Type B pancreatic cell (in vitro differentiated cells): ENCODE measurements at regions not wholly inside any gene's neighbourhood (a gene's known extent, or its start where the extent isn't known, plus 50 kb on each side); places are given as distances from the start of the nearest gene placed in this dataset.

Source experiments
- DNase-seq: peaks from one replicate; pipeline ENCODE4 v3.0.0; 2021; ENCODE audit warnings: mixed read lengths; ENCODE audit not compliant: unreplicated experiment; ENCODE audit errors: extremely low spot score
- H3K27ac Mint-ChIP-seq: 2 replicates; pipeline ENCODE4 v1.8.0; 2021; ENCODE audit warnings: mild to moderate bottlenecking, mixed read lengths
- H3K27me3 Mint-ChIP-seq: 2 replicates; pipeline ENCODE4 v1.8.0; 2021; ENCODE audit warnings: mixed read lengths
- H3K36me3 Mint-ChIP-seq: 2 replicates; pipeline ENCODE4 v1.8.0; 2021; ENCODE audit warnings: mixed read lengths
- H3K4me1 Mint-ChIP-seq: one replicate; pipeline ENCODE4 v1.8.0; 2021; ENCODE audit warnings: mixed read lengths; ENCODE audit not compliant: unreplicated experiment
- H3K4me3 Mint-ChIP-seq: 2 replicates; pipeline ENCODE4 v1.8.0; 2021; ENCODE audit warnings: mild to moderate bottlenecking, mixed read lengths
- H3K9me3 Mint-ChIP-seq: 2 replicates; pipeline ENCODE4 v1.8.0; 2021; ENCODE audit warnings: mixed read lengths
- CTCF ChIP-seq: fragments of 200-600 bp; sonication (generic); conservative IDR thresholded peaks from 2 replicates; pipeline ENCODE4 v1.5.0; 2021; ENCODE audit warnings: antibody characterized with exemption, mild to moderate bottlenecking

GRCh38 chr2:172253190-172254052 lies 150.7 kb upstream of the DLX2 start:
- no peak overlapping the region for H3K4me3 Mint-ChIP-seq
- H3K36me3 Mint-ChIP-seq = no peaks in the 10 kb centered on the region
- H3K27me3 Mint-ChIP-seq = no peaks in the 10 kb centered on the region
- H3K9me3 Mint-ChIP-seq = no peaks in the 10 kb centered on the region
- peaks cover 12% of the 10 kb centered on the region for H3K4me1 Mint-ChIP-seq
- DNase-seq = no peak
- H3K27ac Mint-ChIP-seq = no peak overlapping the region
- TF ChIP-seq CTCF = no peak

DNA sequence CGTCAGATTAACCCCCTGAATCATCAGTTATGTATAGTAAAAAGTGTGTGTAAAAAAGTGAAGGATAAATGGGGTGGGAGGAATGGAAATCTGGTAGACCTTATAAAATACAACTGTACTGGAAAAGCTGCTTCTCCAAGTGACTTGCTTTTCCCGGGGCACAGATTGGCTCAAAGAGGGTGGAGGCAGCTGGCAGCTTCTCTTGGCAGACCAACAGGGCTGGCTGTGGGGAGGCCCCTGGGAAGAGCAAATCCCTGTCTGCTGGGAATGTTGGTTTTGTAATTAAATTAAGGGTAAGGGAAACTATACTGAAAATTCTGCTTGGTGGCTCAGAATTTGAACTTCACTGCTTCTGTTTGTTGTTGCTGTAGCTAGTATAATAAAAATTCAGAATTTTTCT lies 154.2 kb upstream of the DLX2 start:
- Mint-ChIP-seq H3K27me3 (no peaks in the 10 kb centered on the region), H3K36me3 (no peaks in the 10 kb centered on the region), H3K4me1 (peaks cover 4% of the 10 kb centered on the region), H3K9me3 (no peaks in the 10 kb centered on the region), H3K4me3 (no peak overlapping the region), H3K27ac (no peak overlapping the region)
- no peak for DNase-seq
- no peak for TF ChIP-seq CTCF

GRCh38 chr2:172259827-172260226 lies 157.1 kb upstream of the DLX2 start:
- Mint-ChIP-seq H3K9me3 (no peaks in the 10 kb centered on the region), H3K4me3 (no peak overlapping the region), H3K36me3 (no peaks in the 10 kb centered on the region), H3K27me3 (no peaks in the 10 kb centered on the region), H3K4me1 (peaks cover 4% of the 10 kb centered on the region), H3K27ac (no peak overlapping the region)
- DNase-seq = no peak
- no peak for TF ChIP-seq CTCF

GRCh38 chr2:172260336-172260735 lies 157.6 kb upstream of the DLX2 start:
- H3K9me3 Mint-ChIP-seq = no peaks in the 10 kb centered on the region
- no peak for DNase-seq

GRCh38 chr2:172261292-172261691 lies 158.6 kb upstream of the DLX2 start:
- DNase-seq = no peak
- H3K4me3 Mint-ChIP-seq = no peak overlapping the region
- TF ChIP-seq CTCF = no peak
- no peak overlapping the region for H3K27ac Mint-ChIP-seq
- H3K9me3 Mint-ChIP-seq = no peaks in the 10 kb centered on the region
- no peaks in the 10 kb centered on the region for H3K27me3 Mint-ChIP-seq
- peaks cover 4% of the 10 kb centered on the region for H3K4me1 Mint-ChIP-seq
- no peaks in the 10 kb centered on the region for H3K36me3 Mint-ChIP-seq

More at GRCh38 chr2:172260336-172260735, 157.6 kb upstream of the DLX2 start:
- H3K36me3 Mint-ChIP-seq = no peaks in the 10 kb centered on the region
- no peak for TF ChIP-seq CTCF
- no peak overlapping the region for H3K27ac Mint-ChIP-seq
- no peaks in the 10 kb centered on the region for H3K27me3 Mint-ChIP-seq
- no peak overlapping the region for H3K4me3 Mint-ChIP-seq
- peaks cover 4% of the 10 kb centered on the region for H3K4me1 Mint-ChIP-seq
